ENCODE measurements at regions not wholly inside any gene's neighbourhood (a gene's known extent, or its start where the extent isn't known, plus 50 kb on each side); places are given as distances from the start of the nearest gene placed in this dataset.

GRCh38 chr14:94685166-94685581 is 73.0 kb downstream of the SERPINA3 start:
- intact Hi-C loops (cut with micrococcal nuclease): loop anchor here (10.0 kb wide), 1 partner anchor 680 kb away; no protein-coding TSS in a partner anchor

GRCh38 chr14:94682736-94683135 is 70.5 kb downstream of the SERPINA3 start:
- intact Hi-C loops (cut with micrococcal nuclease): loop anchor here (10.0 kb wide), 1 partner anchor 682 kb away; no protein-coding TSS in a partner anchor

DNA sequence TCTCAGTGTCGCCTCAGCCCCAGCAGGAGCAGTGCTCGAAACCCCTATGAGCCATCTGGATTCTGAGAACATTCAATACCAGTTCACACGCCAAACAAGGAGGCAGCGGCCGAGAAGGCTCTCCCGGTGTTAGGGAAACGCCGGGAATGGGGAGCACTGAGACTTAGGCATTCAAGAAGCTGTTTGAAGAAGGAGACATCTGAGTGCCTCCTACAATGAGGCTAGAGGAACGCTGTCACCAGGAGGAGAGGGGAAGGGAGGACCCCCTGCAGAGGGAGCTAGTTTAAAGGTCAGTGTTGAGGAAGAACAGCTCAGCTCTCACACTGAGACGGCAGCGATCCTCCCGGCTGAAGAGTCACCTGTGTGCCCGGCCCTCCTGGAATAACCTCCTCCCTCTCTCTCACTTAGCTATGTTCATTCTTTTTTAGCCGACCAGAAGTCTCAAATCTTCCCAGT is 69.9 kb downstream of the SERPINA3 start:
- intact Hi-C loops (cut with micrococcal nuclease): loop anchor here (10.0 kb wide), 1 partner anchor 683 kb away; no protein-coding TSS in a partner anchor

- intact Hi-C loops (cut with micrococcal nuclease): loop anchor here (10.0 kb wide), 1 partner anchor 683 kb away; no protein-coding TSS in a partner anchor
These were observed 69.3 kb downstream of the SERPINA3 start for GRCh38 chr14:94681300-94682060.

GRCh38 chr14:94680862-94681288 is 68.7 kb downstream of the SERPINA3 start:
- intact Hi-C loops (cut with micrococcal nuclease): loop anchor here (10.0 kb wide), 1 partner anchor 684 kb away; no protein-coding TSS in a partner anchor

DNA sequence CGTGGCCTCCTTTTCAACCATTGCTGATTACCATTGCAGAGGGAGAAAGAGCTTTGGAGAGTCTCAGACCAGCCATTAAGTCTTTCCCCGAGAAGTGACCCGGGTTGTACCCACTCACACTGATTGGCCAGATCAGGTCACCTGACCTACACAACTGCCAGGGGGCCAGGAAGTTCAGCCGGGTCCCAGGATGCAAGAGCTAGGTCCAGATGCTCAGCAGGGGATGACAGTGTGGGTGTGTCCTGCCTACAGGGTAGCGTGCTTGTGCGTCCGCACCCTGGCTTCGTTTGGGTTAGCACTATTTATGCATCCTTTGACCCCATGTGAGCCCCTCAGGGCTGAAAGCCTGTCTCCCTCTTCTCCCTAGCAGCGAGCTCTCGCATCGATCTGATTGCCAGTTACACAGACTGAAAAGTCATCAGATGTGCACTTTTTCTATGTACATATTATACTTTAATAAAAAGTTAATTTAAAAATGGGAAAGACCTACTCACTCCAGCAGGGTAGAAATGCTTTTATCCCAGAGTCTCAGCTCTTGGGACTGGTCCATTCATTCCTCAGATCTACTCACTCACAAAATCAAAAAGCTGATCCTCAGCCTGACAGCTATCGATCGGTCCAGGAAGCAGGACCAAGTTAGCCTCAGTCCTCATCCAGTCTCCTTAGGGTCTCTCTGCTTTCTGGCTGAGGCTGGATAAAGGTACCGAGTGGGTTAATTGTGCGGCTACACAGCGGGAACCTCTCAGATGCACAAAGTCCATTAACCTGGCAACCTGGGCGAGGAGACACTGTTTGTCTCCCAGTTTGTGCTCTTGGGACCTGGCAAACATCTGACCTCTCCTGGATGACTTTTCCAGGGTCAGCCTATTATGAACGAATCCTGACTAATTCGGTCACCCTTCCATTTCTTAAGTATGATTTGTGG is 68.0 kb downstream of the SERPINA3 start:
- intact Hi-C loops (cut with micrococcal nuclease): loop anchor here (10.0 kb wide), 1 partner anchor 685 kb away; no protein-coding TSS in a partner anchor

- intact Hi-C loops (cut with micrococcal nuclease): no loop called here
These were observed 67.1 kb downstream of the SERPINA3 start for GRCh38 chr14:94679106-94679810.

DNA sequence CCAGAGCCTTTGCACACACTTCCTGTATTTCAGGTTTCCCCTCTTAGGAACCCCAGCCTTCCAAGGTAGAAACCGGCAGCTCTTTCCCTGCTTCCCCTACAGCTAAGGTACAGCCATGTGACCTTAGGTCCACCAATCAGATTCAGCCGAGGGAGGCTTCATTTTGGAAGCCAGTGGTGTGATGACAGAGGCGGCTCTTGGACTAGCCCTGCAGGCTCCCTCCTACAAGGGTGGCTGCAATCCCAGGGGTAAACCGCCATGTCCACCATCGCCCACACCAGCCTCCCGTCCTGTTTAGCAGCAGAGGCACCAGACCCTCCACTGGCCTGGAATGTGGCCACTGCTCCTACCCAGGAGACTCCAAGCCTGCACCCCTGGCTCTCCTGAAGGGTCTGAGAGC is 65.6 kb downstream of the SERPINA3 start:
- intact Hi-C loops (cut with micrococcal nuclease): no loop called here

DNA sequence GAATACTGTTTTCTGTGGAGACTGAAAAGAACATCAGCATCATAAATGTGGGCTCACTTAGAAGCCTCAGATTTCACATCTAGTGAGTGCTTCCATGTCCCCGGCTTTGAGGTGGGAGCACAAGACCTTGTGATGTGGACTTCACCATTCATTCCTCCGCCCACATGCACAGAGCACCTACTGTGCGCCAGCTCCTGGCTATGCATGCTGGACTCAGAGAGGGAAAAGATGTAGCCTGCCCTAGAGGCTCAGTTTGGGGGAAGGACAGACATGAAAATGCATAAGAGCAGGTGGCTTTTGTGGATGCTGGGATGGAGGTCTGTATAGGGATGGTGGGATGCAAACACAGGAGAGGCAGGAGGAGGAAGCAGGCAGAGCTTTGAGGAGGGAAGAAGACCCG is 65.0 kb downstream of the SERPINA3 start:
- intact Hi-C loops (cut with micrococcal nuclease): no loop called here

GRCh38 chr14:94676495-94677185 is 64.4 kb downstream of the SERPINA3 start:
- intact Hi-C loops (cut with micrococcal nuclease): no loop called here

GRCh38 chr14:94675036-94675435 is 62.8 kb downstream of the SERPINA3 start:
- intact Hi-C loops (cut with micrococcal nuclease): no loop called here

- intact Hi-C loops (cut with micrococcal nuclease): no loop called here
These were observed 61.6 kb downstream of the SERPINA3 start for GRCh38 chr14:94673781-94674231.
